DND-41 (cell line): ENCODE measurements at regions not wholly inside any gene's neighbourhood (a gene's known extent, or its start where the extent isn't known, plus 50 kb on each side); places are given as distances from the start of the nearest gene placed in this dataset.
"Not testable (repeated sequence)": the region's sequence is repeated elsewhere in the genome, so short reads cannot be mapped to it uniquely, and the experiment has no call there.

Experiments
- CTCF ChIP-seq: IDR thresholded peaks from 2 replicates; pipeline ENCODE4 v1.5.1; 2012; ENCODE audit warnings: borderline replicate concordance, low read length, moderate library complexity, mild to moderate bottlenecking; ENCODE audit not compliant: poor library complexity, severe bottlenecking; ENCODE audit errors: extremely low read depth
- EZH2 ChIP-seq: IDR thresholded peaks from 3 replicates; pipeline ENCODE4 v1.6.1; 2012; ENCODE audit warnings: borderline replicate concordance, low read depth, mild to moderate bottlenecking, moderate library complexity, low read length, inconsistent platforms; ENCODE audit not compliant: severe bottlenecking

GRCh38 chr2:57232341-57232740, 814.3 kb upstream of the VRK2 start:
- not testable (repeated sequence) for TF ChIP-seq CTCF, EZH2
